ENCODE measurements at regions not wholly inside any gene's neighbourhood (a gene's known extent, or its start where the extent isn't known, plus 50 kb on each side); places are given as distances from the start of the nearest gene placed in this dataset.

DNA sequence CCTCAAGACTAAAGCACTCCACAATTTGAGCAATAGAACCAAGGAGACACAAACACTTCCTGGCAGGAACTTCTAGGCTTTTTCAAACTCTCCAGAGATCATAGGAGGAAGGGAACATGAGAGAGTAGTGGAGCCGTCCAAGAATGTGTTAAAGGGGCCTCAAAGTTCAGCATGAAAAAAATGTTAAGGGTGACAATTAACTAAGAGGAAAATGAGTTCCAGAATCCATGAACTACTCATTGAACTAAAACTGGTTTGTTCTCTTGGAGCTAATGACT, 122.0 kb downstream of the WIF1 start:
- TF ChIP-seq POLR2A (IDR thresholded peaks at IDR 0.05) (no peak), EP300 (IDR thresholded peaks at IDR 0.05) (no peak)
- TF ChIP-seq, protein P1, sequence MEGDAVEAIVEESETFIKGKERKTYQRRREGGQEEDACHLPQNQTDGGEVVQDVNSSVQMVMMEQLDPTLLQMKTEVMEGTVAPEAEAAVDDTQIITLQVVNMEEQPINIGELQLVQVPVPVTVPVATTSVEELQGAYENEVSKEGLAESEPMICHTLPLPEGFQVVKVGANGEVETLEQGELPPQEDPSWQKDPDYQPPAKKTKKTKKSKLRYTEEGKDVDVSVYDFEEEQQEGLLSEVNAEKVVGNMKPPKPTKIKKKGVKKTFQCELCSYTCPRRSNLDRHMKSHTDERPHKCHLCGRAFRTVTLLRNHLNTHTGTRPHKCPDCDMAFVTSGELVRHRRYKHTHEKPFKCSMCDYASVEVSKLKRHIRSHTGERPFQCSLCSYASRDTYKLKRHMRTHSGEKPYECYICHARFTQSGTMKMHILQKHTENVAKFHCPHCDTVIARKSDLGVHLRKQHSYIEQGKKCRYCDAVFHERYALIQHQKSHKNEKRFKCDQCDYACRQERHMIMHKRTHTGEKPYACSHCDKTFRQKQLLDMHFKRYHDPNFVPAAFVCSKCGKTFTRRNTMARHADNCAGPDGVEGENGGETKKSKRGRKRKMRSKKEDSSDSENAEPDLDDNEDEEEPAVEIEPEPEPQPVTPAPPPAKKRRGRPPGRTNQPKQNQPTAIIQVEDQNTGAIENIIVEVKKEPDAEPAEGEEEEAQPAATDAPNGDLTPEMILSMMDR (IDR thresholded peaks at IDR 0.05), result no peak
